ENCODE measurements at regions not wholly inside any gene's neighbourhood (a gene's known extent, or its start where the extent isn't known, plus 50 kb on each side); places are given as distances from the start of the nearest gene placed in this dataset.

DNA sequence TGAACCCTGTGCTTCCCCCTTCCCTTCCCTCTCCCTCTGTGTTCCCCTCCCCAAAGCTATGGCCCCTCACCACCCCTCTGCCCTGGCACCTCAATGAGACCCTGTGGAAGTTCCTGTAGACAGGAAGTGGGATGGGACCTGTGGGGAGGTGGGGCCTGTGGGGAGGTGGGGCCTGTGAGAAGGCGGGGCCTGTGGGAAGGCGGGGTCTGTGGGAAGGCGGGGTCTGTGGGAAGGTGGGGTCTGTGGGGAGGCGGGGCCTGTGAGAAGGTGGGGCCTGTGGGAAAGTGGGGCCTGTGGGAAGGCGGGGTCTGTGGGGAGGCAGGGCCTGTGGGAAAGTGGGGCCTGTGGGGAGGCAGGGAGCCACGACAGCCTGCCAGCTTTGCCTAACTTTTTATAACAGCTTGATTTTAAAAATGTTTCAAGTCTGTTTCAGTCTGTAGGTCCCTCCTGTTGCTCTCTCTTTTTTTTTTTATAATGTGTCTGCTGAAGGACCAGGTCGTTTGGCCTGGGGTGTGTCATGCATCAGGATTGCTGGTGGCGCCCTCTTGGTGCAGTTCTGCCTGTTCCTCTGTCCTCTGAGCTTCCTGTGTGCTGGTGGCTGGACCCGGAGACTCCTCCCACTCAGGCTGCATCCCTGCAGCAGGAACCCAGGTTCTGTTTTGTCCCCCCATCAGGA is 70.5 kb upstream of the SLCO4A1 start:
- Histone ChIP-seq H3K27me3 (ENCODE audit: control insufficient read depth in 1 of 2, insufficient read depth in 2 of 2, low read length in 2 of 2) (peaks cover 5 to 12% of the 10 kb centered on the region in 2 experiments), H3K9me3 (ENCODE audit: control insufficient read depth in 1 of 2, insufficient read depth in 1 of 2, low read length in 2 of 2) (peaks cover 0 to 14% of the 10 kb centered on the region in 2 experiments), H3K4me3 (ENCODE audit: low read length) (no peak overlapping the region), H3K4me1 (ENCODE audit: insufficient read depth, low read length) (no peaks in the 10 kb centered on the region), H3K27ac (ENCODE audit: low read depth in 1 of 2, low read length in 2 of 2) (no peak overlapping the region), H3K36me3 (ENCODE audit: insufficient read depth, low read length) (no peaks in the 10 kb centered on the region)
- ChIA-PET CTCF (interaction anchor here (1.2 kb wide), 1 partner anchor 11 kb away, joined by 3 read pairs; no protein-coding TSS in a partner anchor), POLR2A (no interaction called here)
- peak in 3 of 14 experiments; percentile 6 to 46 (median 36) for DNase-seq
- no peaks in the 10 kb centered on the region for H3K4me1 Mint-ChIP-seq (ENCODE audit: low read depth)
- intact Hi-C loops (cut with DNase I, micrococcal nuclease) = no loop called here
- H3K27me3 Mint-ChIP-seq = peaks cover 39% of the 10 kb centered on the region
- ATAC-seq (ENCODE audit: poor library complexity) = peak; percentile 55
- TF ChIP-seq, protein P1, sequence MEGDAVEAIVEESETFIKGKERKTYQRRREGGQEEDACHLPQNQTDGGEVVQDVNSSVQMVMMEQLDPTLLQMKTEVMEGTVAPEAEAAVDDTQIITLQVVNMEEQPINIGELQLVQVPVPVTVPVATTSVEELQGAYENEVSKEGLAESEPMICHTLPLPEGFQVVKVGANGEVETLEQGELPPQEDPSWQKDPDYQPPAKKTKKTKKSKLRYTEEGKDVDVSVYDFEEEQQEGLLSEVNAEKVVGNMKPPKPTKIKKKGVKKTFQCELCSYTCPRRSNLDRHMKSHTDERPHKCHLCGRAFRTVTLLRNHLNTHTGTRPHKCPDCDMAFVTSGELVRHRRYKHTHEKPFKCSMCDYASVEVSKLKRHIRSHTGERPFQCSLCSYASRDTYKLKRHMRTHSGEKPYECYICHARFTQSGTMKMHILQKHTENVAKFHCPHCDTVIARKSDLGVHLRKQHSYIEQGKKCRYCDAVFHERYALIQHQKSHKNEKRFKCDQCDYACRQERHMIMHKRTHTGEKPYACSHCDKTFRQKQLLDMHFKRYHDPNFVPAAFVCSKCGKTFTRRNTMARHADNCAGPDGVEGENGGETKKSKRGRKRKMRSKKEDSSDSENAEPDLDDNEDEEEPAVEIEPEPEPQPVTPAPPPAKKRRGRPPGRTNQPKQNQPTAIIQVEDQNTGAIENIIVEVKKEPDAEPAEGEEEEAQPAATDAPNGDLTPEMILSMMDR (IDR thresholded peaks at IDR 0.05) = no peak
- no peak overlapping the region for H3K4me3 Mint-ChIP-seq
- H3K36me3 Mint-ChIP-seq (ENCODE audit: low read depth) = no peaks in the 10 kb centered on the region
- H3K27ac Mint-ChIP-seq = no peak overlapping the region
- H3K9me3 Mint-ChIP-seq = peaks cover 2% of the 10 kb centered on the region

DNA sequence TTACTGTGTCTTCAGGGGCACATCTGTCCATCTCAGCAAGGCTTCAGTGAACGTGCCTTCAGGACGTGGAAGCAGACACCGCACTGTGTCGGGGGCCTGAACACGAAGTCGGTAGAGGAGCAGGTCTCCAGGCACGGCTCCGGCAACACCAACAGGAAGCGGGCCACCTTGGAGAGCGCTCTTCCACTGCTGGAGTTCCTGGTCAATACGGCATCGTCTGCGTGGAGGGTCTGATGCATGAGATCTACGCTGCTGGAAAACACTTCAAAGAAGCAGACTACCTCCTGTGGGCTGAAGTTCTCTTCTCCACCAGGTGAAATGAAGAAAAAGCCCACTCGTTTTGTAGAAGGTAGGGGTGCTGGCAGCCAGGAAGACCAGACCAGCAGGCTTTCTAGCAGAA is 69.3 kb upstream of the SLCO4A1 start:
- Mint-ChIP-seq H3K9me3 (peaks cover 2% of the 10 kb centered on the region), H3K36me3 (ENCODE audit: low read depth) (no peaks in the 10 kb centered on the region), H3K27me3 (peaks cover 48% of the 10 kb centered on the region), H3K4me1 (ENCODE audit: low read depth) (no peaks in the 10 kb centered on the region), H3K27ac (no peak overlapping the region), H3K4me3 (no peak overlapping the region)
- Histone ChIP-seq H3K36me3 (ENCODE audit: insufficient read depth, low read length) (no peaks in the 10 kb centered on the region), H3K4me3 (ENCODE audit: low read length) (no peak overlapping the region), H3K4me1 (ENCODE audit: insufficient read depth, low read length) (no peaks in the 10 kb centered on the region), H3K27me3 (ENCODE audit: control insufficient read depth in 1 of 2, insufficient read depth in 2 of 2, low read length in 2 of 2) (peaks cover 10 to 21% of the 10 kb centered on the region in 2 experiments), H3K9me3 (ENCODE audit: control insufficient read depth in 1 of 2, insufficient read depth in 1 of 2, low read length in 2 of 2) (peaks cover 0 to 14% of the 10 kb centered on the region in 2 experiments), H3K27ac (ENCODE audit: low read depth in 1 of 2, low read length in 2 of 2) (no peak overlapping the region)
- ChIA-PET CTCF (no interaction called here), POLR2A (no interaction called here)
- intact Hi-C loops (cut with DNase I, micrococcal nuclease) = no loop called here
- TF ChIP-seq, protein P1 (IDR thresholded peaks at IDR 0.05) = no peak
- ATAC-seq (ENCODE audit: poor library complexity) (no peak), DNase-seq (no peak)

DNA sequence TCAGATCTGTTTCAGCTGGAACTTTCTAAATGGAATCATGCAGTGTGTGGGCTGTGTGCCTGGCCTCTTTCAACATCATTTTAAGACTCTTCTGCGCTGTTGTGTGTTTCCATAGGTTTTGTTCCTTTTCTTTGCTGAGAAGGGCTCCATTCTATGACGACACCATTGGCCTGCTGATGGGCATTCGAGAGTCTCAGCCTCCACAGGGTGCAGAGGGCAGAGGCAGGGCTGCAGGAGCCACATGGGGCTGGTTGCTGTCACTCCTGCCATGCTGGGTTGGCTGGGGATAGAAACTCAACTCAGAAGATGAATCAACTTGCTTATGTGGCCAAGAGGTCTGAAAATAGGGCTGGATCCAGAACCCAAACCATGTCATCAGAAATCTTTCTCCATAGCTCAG is 68.5 kb upstream of the SLCO4A1 start:
- ATAC-seq (ENCODE audit: poor library complexity) (no peak), DNase-seq (no peak)
- Mint-ChIP-seq H3K4me3 (no peak overlapping the region), H3K27me3 (peaks cover 48% of the 10 kb centered on the region), H3K9me3 (peaks cover 2% of the 10 kb centered on the region), H3K4me1 (ENCODE audit: low read depth) (no peaks in the 10 kb centered on the region), H3K36me3 (ENCODE audit: low read depth) (no peaks in the 10 kb centered on the region), H3K27ac (no peak overlapping the region)
- ChIA-PET POLR2A (no interaction called here), CTCF (no interaction called here)
- H3K27me3 ChIP-seq (ENCODE audit: control insufficient read depth in 1 of 2, insufficient read depth in 2 of 2, low read length in 2 of 2) = peaks cover 18 to 23% of the 10 kb centered on the region in 2 experiments
- H3K4me1 ChIP-seq (ENCODE audit: insufficient read depth, low read length) = no peaks in the 10 kb centered on the region
- no peak overlapping the region for H3K27ac ChIP-seq (ENCODE audit: low read depth in 1 of 2, low read length in 2 of 2)
- H3K36me3 ChIP-seq (ENCODE audit: insufficient read depth, low read length) = no peaks in the 10 kb centered on the region
- TF ChIP-seq, protein P1 (IDR thresholded peaks at IDR 0.05) = no peak
- H3K9me3 ChIP-seq (ENCODE audit: control insufficient read depth in 1 of 2, insufficient read depth in 1 of 2, low read length in 2 of 2) = peaks cover 0 to 21% of the 10 kb centered on the region in 2 experiments
- H3K4me3 ChIP-seq (ENCODE audit: low read length) = no peak overlapping the region
- intact Hi-C loops (cut with DNase I, micrococcal nuclease) = no loop called here
